Stimulated activated CD4-positive, alpha-beta T cell treated with anti-CD3 and anti-CD28 coated beads, Interleukin-12 subunit alpha, Interleukin-12 subunit beta, amount 100 ng/mL, for 4 hours (primary cell): ENCODE measurements at regions not wholly inside any gene's neighbourhood (a gene's known extent, or its start where the extent isn't known, plus 50 kb on each side); places are given as distances from the start of the nearest gene placed in this dataset.
"Not testable (repeated sequence)": the region's sequence is repeated elsewhere in the genome, so short reads cannot be mapped to it uniquely, and the experiment has no call there.

ENCODE experiments used
- DNase-seq: peaks from one replicate; pipeline ENCODE4 v3.0.0-alpha.2; 2020

- DNase-seq, result no peak
Observed at GRCh38 chr11:16528639-16529038, 172.3 kb upstream of the SOX6 start.

DNA sequence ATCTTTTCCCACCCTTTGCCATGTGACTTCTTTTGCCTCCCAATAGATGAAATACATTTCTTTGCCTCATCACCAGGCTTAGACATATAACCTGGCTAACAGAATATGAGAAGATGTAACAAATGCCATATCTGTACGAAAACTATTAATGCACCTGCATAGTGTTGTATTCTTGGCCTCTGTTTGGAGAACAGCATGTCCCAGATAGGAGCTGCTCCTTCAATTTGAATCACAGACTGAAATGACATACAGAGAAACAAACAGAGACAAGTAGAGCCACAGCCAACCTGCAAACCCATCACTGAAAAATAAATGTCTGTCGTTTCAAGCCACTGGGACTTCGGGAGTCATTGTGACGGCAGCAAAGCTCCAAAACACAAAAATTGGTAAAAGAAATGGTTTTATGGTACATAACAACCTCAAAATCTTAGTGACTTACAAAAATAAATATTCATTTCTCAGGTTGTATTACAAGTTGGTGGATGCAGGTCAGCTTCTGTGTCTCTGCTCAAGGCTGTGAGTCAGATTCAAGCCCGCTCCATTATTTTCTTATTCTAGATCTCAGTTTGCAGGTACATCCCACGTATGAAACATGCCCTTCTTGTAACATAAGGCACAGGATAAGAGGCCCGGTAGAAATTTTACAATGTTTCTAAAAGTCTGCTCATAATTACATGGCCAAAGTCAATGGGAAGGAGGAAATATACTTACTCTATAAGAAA lies 171.3 kb upstream of the SOX6 start:
- DNase-seq, result no peak

GRCh38 chr11:16526947-16527346 lies 170.6 kb upstream of the SOX6 start:
- DNase-seq, result no peak

GRCh38 chr11:16520713-16521112 lies 164.4 kb upstream of the SOX6 start:
- not testable (repeated sequence) for DNase-seq

- DNase-seq, result no peak
Observed at GRCh38 chr11:16512899-16513241, 156.5 kb upstream of the SOX6 start.

DNA sequence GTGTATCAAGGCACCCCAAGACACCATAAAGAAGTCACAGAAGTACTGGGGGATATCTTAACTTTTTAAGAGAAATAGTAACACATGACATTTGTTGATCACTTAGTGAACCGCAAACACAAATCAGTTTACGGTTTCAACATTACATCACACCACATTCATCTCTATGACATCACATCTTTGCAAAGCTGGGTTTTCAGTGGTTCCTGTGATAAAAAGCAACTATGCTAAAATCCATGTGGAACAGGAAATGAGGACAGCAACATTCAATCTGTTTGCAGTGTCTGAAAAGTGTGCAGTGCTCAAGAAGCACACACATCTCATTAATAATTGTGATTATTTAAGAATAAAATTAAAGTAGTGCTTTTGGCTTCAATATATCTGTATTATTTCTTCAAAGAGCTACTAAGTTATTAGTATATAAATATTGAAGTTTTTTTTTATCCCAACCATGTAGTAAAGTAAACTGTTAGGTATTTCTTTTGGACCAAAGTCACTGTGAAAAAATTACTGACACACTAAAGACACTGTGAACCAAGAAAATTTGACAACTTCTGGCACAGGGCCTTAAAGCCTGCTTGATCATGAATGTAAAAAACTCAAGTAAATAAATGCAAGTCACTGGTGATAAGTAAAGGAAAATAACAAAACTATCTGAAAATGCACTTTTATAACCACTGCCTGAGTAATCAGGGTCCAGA lies 156.0 kb upstream of the SOX6 start:
- DNase-seq, result no peak

DNA sequence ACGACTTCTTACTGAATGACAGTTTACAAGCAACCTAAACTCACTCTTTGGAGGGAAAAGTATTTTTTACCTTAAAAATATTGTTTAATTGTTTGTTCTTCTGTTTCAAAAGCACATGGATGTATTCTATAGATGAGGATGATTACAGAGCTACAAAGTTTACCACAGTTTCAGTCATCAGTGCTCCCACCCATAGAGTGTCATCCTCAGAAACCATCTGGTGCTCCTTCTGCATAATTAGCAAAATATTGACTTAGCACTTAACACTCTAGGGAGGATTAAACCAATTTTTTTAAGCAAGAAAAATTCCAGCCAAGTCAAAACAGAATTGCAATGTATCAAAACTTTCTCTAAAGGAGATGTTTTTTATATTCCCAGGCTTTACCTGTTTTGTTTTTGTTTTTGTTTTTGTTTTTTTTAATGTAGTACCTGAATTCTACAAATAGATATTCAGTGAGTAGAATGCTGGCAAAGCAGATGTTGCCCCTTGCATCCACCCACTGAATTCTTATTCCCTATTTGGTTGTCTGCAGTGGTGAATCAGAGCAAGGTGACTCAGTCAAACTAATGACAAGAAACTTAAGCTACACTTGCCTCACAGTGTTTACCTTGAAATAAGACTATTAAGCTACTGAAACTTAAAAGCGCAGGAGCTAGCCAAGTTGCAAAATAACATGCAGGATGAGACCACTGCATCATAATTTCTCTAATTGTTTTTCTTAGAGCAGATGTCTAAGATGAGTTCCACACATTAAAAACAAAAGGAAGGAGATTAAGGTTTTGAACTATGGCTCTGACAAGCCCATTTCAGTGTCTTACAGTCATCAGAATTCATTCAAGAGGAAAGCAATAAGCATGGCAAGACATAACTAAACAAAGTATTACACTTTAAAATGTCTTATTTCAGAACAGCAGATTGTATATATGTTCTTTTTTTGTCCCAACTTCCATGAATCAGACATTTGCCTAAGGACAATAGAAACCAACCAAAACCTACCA lies 155.1 kb upstream of the SOX6 start:
- DNase-seq, result no peak

DNA sequence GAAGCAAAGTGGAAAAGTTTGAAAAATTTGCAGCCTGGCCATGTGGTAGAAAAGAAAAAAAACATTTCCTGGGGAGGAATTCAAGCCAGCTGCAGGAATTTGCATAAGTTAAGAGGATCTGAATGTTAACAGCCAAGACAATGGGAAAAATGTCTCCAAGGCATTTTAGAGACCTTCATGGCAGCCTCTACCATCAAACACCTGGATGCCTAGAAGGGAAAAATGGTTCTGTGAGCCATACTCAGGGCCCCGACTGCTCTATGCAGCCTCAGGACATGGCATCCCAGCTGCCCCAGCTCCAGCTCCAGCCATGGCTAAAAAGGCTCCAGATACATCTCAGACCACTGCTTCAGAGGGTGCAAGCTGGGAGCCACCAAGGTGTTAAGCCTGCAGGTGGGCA lies 149.1 kb upstream of the SOX6 start:
- no peak for DNase-seq

- not testable (repeated sequence) for DNase-seq
Observed at GRCh38 chr11:16503891-16504290, 147.5 kb upstream of the SOX6 start.

DNA sequence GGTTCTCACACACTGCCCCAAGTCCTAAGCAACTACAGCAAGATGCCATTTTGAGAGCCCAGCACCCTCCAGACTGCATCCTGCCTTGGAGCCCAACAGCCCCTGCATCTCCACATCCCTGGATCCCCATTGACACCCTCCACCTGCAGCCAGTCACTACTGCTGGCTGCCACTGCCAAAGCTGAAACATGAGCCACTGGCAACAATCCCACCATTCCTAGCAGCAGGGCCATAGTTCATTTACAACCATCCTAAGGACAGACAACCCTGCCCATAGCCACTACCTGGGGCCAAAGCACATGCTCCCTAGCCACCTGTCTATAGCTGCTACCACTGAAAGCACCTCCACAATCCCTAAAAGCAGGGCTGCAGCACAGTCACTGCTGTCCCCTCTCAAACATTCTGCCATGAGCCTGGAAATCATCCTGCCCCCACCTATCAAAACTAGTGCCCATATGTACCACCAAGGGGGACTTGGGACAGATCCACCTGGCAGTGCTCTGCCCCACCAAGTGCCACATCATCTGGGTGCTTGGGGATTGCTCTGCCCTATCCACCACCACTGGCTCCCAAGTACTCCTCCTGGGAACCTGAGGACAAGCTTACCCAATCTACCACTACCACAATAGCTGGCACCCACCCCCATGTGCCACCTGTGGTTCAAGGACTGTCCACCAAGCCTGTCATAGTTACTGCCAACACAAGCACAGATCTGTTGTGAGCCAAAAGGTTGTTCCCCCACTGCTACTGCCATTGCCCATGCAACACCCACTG lies 138.8 kb upstream of the SOX6 start:
- no peak for DNase-seq

DNA sequence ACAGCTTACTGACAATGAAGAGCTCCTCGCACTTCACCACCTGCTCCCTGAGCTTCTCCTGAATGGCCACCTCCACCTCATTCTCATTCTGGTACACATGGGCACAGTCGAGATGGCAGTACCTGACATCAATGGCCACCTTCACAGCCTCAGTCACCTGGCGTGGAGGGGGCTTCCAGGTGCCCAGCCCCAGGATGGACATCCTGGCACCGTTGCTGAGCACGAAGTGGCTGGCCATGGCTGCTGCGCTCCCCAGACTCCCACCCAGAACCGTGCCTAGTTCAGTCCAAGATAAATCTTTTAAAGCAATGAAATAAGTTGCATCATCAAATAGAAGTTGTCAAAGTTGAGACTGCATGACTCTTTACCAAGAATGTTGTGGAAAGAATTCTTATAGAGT lies 128.1 kb upstream of the SOX6 start:
- no peak for DNase-seq

GRCh38 chr11:16474659-16475058 lies 118.3 kb upstream of the SOX6 start:
- DNase-seq, result no peak

DNA sequence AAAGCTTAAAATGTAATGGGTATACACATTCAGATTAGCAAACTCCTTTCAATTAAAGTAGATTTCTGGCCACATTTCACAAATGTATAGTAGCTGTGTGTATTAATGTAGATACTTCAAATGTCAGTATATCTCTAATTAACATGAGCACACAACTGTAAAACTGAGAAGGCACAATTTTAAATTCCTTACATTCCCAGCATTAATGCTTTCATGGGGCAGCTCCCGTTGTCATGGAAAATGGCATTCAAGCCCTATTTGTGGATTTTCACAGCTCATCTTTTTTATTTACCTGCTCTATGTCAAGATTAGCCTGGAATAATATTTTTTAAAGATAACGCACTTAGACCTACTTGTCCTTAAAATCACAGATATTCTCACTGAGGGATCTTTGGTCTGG lies 113.6 kb upstream of the SOX6 start:
- no peak for DNase-seq

- DNase-seq, result no peak
Observed at GRCh38 chr11:16468735-16469453, 112.5 kb upstream of the SOX6 start.

- DNase-seq, result no peak
Observed at GRCh38 chr11:16460508-16460907, 104.2 kb upstream of the SOX6 start.

- DNase-seq, result no peak
Observed at GRCh38 chr11:16456366-16456765, 100.0 kb upstream of the SOX6 start.

DNA sequence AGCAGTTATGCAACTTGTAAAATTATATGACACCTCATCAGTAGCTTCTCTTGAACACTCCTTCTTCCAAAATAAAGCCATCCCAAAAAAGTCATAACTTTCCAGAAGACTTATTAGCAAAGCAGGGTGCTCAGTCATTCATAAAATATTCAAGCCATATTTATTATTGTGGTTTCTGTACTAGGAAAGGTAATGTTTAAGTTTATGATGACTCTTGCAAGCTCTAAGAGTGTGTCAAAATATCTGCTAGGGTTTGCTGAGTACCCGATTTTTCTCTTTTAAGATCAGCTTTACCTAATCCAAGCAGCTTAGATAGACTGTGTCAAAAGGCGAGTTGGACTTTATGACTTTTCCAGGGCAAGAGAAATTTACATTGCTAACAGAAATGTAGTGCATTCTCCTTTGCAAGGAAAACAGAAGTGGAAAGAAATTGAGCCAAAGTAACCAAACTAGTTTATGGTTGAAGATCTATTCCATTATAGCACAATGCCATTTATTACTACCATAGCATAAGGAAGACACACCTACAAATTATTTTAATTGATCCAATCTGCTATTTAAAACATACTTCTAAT lies 98.0 kb upstream of the SOX6 start:
- DNase-seq, result no peak

GRCh38 chr11:16448123-16448717 lies 91.9 kb upstream of the SOX6 start:
- no peak for DNase-seq

GRCh38 chr11:16441461-16441860 lies 85.1 kb upstream of the SOX6 start:
- no peak for DNase-seq

GRCh38 chr11:16440136-16440535 lies 83.8 kb upstream of the SOX6 start:
- DNase-seq, result no peak

DNA sequence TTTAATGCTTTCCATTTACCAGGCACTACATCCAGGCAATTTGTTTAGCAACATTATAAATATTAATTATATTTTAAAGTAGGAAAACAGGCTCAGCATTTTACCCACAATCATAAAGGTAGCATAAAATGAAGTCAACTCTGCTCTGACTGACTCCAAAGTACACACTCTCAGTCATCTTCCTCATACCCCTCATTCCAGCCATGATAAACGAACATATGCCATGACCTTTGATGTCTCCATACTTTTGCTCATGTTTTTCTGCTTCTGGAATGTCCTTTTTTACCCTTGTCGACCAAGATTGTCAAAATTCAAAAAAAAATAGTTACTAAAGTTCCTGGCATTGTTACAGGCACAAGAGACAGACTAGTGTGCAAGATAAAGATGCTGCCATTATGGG lies 77.7 kb upstream of the SOX6 start:
- no peak for DNase-seq
